HG03439 (cell line): ENCODE measurements at regions not wholly inside any gene's neighbourhood (a gene's known extent, or its start where the extent isn't known, plus 50 kb on each side); places are given as distances from the start of the nearest gene placed in this dataset.
A peak's percentile ranks its signal among the peaks of the same experiment; 100 is the strongest.

ENCODE experiments used
- ATAC-seq: cut with Tn5 transposase; IDR thresholded peaks from one replicate; pipeline ENCODE4 v1.9.1; 2021; ENCODE audit warnings: mild to moderate bottlenecking, moderate library complexity; ENCODE audit not compliant: unreplicated experiment

- ATAC-seq = no peak
Measured at GRCh38 chr4:89665662-89666061, 171.3 kb downstream of the SNCA start.

GRCh38 chr4:89664521-89664920 lies 172.4 kb downstream of the SNCA start:
- no peak for ATAC-seq

- no peak for ATAC-seq
Measured at GRCh38 chr4:89661173-89661899, 175.6 kb downstream of the SNCA start.

GRCh38 chr4:89660444-89661172 lies 176.4 kb downstream of the SNCA start:
- ATAC-seq = no peak

GRCh38 chr4:89658701-89659024 lies 178.3 kb downstream of the SNCA start:
- ATAC-seq = peak; percentile 93

GRCh38 chr4:89657931-89658700 lies 178.8 kb downstream of the SNCA start:
- peak; percentile 72 for ATAC-seq

- no peak for ATAC-seq
Measured at GRCh38 chr4:89653012-89653411, 183.9 kb downstream of the SNCA start.

GRCh38 chr4:89645482-89645881 lies 191.5 kb downstream of the SNCA start:
- no peak for ATAC-seq

- ATAC-seq = no peak
Measured at GRCh38 chr4:89641367-89641687, 195.6 kb downstream of the SNCA start.

GRCh38 chr4:89640620-89641366 lies 196.2 kb downstream of the SNCA start:
- ATAC-seq = no peak

- ATAC-seq = no peak
Measured at GRCh38 chr4:89639395-89639794, 197.6 kb downstream of the SNCA start.

GRCh38 chr4:89625599-89626293 lies 211.2 kb downstream of the SNCA start:
- ATAC-seq = no peak

- no peak for ATAC-seq
Measured at GRCh38 chr4:89619206-89619962, 217.6 kb downstream of the SNCA start.

GRCh38 chr4:89618151-89618550 lies 218.8 kb downstream of the SNCA start:
- ATAC-seq = no peak

GRCh38 chr4:89617317-89617716 lies 219.6 kb downstream of the SNCA start:
- ATAC-seq = no peak

- no peak for ATAC-seq
Measured at GRCh38 chr4:89616382-89616781, 220.6 kb downstream of the SNCA start.

GRCh38 chr4:89615051-89615450 lies 221.9 kb downstream of the SNCA start:
- ATAC-seq = no peak

GRCh38 chr4:89614155-89614554 lies 222.8 kb downstream of the SNCA start:
- ATAC-seq = no peak

- ATAC-seq = no peak
Measured at GRCh38 chr4:89610236-89610635, 226.7 kb downstream of the SNCA start.

- ATAC-seq = no peak
Measured at GRCh38 chr4:89609756-89610155, 227.2 kb downstream of the SNCA start.
